A673 (cell line): ENCODE measurements at regions not wholly inside any gene's neighbourhood (a gene's known extent, or its start where the extent isn't known, plus 50 kb on each side); places are given as distances from the start of the nearest gene placed in this dataset.

Experiments used
- BruUV-seq: library from RNA; stranded (reverse); fragments of 400-500 nt; replicated peaks from 2 replicates; lab custom pipeline; 2021; lab: Mats Ljungman, UMichigan
- CTCF ChIA-PET: fragments of 300-600 bp; sonication (Branson Sonifier 250); formaldehyde crosslinking; loops from one replicate; lab custom pipeline; 2022; ENCODE audit warnings: antibody characterized with exemption; lab: Charles Lee
- POLR2A ChIA-PET: fragments of 300-600 bp; sonication (Branson Sonifier 250); formaldehyde crosslinking; loops from one replicate; lab custom pipeline; 2022; ENCODE audit warnings: antibody characterized with exemption; ENCODE audit not compliant: low non-redundant PET; lab: Charles Lee
- DNase-seq: peaks from one replicate; pipeline ENCODE4 v3.0.0-alpha.2; 2015; ENCODE audit warnings: low spot score
- H3K27ac ChIP-seq: fragments of 200-600 bp; sonication (generic); 2 replicates; pipeline ENCODE4 v1.5.1; 2016; ENCODE audit warnings: mixed run types, low read depth, mild to moderate bottlenecking, mixed read lengths, antibody characterized with exemption, low read length; ENCODE audit not compliant: poor library complexity, severe bottlenecking
- H3K27me3 ChIP-seq: fragments of 200-600 bp; sonication (generic); replicated peaks from 2 replicates; pipeline ENCODE4 v1.6.1; 2017; ENCODE audit warnings: mixed run types, low read depth, mild to moderate bottlenecking, mixed read lengths, antibody characterized with exemption, low read length; ENCODE audit not compliant: insufficient read depth, poor library complexity
- H3K36me3 ChIP-seq: fragments of 200-600 bp; sonication (generic); 2 replicates; pipeline ENCODE4 v1.6.1; 2016; ENCODE audit warnings: mixed run types, mild to moderate bottlenecking, mixed read lengths, antibody characterized with exemption, low read length; ENCODE audit not compliant: insufficient read depth, poor library complexity, severe bottlenecking
- H3K4me1 ChIP-seq: fragments of 200-600 bp; sonication (generic); 2 replicates; pipeline ENCODE4 v1.6.1; 2017; ENCODE audit warnings: mixed run types, mild to moderate bottlenecking, mixed read lengths, antibody characterized with exemption, low read length; ENCODE audit not compliant: insufficient read depth, poor library complexity, severe bottlenecking
- H3K4me3 ChIP-seq: fragments of 200-600 bp; sonication (generic); 2 replicates; pipeline ENCODE4 v1.5.1; 2016; ENCODE audit warnings: low read depth, mixed run types, mild to moderate bottlenecking, mixed read lengths, low read length; ENCODE audit not compliant: poor library complexity, severe bottlenecking
- H3K9me3 ChIP-seq: fragments of 200-600 bp; sonication (generic); 2 replicates; pipeline ENCODE4 v1.6.1; 2016; ENCODE audit warnings: mixed run types, low read depth, mild to moderate bottlenecking, mixed read lengths, antibody characterized with exemption, low read length; ENCODE audit not compliant: poor library complexity, severe bottlenecking
- EZH2 ChIP-seq: fragments of 200-600 bp; sonication (generic); IDR thresholded peaks from 2 replicates; pipeline ENCODE4 v1.6.1; 2017; ENCODE audit warnings: borderline replicate concordance, low read depth, mild to moderate bottlenecking, mixed read lengths, antibody characterized with exemption, low read length; ENCODE audit not compliant: poor library complexity, severe bottlenecking
- intact Hi-C: fragments of 100-400 bp; cut with micrococcal nuclease; formaldehyde crosslinking; loops from one replicate; pipeline ENCODE4 v1.10.0; 2022; ENCODE audit not compliant: unreplicated experiment
- TF ChIP-seq, protein P1 (sequence below): fragments of 300-800, 200-600 bp; sonication (generic); conservative IDR thresholded peaks from 2 replicates; pipeline ENCODE4 v1.5.1; 2017; ENCODE audit warnings: low read depth, mild to moderate bottlenecking, antibody characterized with exemption, low read length, moderate library complexity, mixed read lengths

DNA sequence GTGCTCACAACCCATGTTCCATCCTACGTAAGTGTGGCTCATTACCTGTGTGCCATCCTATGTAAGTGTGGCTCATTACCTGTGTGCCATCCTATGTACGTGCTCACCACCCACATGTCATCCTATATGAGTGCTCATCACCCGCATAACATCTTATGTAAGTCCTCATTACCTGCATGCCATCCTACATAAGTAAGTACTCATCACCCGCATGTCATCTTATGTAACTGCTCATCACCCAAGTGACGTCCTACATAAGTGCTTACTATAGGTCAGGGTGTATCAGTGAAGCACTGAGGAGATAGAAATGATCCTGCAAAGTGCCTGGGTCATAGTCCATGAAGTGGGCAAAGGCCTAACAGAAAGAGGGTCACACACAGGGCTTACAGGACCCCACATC is 93.1 kb downstream of the AXIN2 start:
- Histone ChIP-seq H3K9me3 (no peaks in the 10 kb centered on the region), H3K4me1 (no peaks in the 10 kb centered on the region), H3K27me3 (no peaks in the 10 kb centered on the region), H3K27ac (no peak overlapping the region), H3K4me3 (no peak overlapping the region), H3K36me3 (no peaks in the 10 kb centered on the region)
- no peak for TF ChIP-seq EZH2
- TF ChIP-seq, protein P1, sequence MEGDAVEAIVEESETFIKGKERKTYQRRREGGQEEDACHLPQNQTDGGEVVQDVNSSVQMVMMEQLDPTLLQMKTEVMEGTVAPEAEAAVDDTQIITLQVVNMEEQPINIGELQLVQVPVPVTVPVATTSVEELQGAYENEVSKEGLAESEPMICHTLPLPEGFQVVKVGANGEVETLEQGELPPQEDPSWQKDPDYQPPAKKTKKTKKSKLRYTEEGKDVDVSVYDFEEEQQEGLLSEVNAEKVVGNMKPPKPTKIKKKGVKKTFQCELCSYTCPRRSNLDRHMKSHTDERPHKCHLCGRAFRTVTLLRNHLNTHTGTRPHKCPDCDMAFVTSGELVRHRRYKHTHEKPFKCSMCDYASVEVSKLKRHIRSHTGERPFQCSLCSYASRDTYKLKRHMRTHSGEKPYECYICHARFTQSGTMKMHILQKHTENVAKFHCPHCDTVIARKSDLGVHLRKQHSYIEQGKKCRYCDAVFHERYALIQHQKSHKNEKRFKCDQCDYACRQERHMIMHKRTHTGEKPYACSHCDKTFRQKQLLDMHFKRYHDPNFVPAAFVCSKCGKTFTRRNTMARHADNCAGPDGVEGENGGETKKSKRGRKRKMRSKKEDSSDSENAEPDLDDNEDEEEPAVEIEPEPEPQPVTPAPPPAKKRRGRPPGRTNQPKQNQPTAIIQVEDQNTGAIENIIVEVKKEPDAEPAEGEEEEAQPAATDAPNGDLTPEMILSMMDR: no peak
- intact Hi-C loops: no loop called here
- BruUV-seq: no TSS peak
- ChIA-PET CTCF (no interaction called here), POLR2A (no interaction called here)
- no peak for DNase-seq

- Histone ChIP-seq H3K36me3 (no peaks in the 10 kb centered on the region), H3K4me3 (no peak overlapping the region), H3K4me1 (no peaks in the 10 kb centered on the region), H3K9me3 (no peaks in the 10 kb centered on the region), H3K27ac (no peak overlapping the region), H3K27me3 (no peaks in the 10 kb centered on the region)
- BruUV-seq: no TSS peak
- TF ChIP-seq, protein P1: no peak
- no peak for TF ChIP-seq EZH2
- DNase-seq: no peak
- ChIA-PET POLR2A (no interaction called here), CTCF (no interaction called here)
- intact Hi-C loops: no loop called here
Measured at GRCh38 chr17:65467156-65467555, 94.3 kb downstream of the AXIN2 start.

GRCh38 chr17:65466547-65466946 is 94.9 kb downstream of the AXIN2 start:
- Histone ChIP-seq H3K27me3 (no peaks in the 10 kb centered on the region), H3K9me3 (no peaks in the 10 kb centered on the region), H3K27ac (no peak overlapping the region), H3K4me3 (no peak overlapping the region), H3K36me3 (no peaks in the 10 kb centered on the region), H3K4me1 (no peaks in the 10 kb centered on the region)
- intact Hi-C loops: no loop called here
- no peak for TF ChIP-seq EZH2
- TF ChIP-seq, protein P1: no peak
- DNase-seq: no peak
- ChIA-PET CTCF (no interaction called here), POLR2A (no interaction called here)
- BruUV-seq: no TSS peak
